ENCODE measurements at regions not wholly inside any gene's neighbourhood (a gene's known extent, or its start where the extent isn't known, plus 50 kb on each side); places are given as distances from the start of the nearest gene placed in this dataset.

GRCh38 chr21:16454399-16454798 lies 724.6 kb downstream of the USP25 start:
- no peak for DNase-seq
- H3K27me3 Mint-ChIP-seq (ENCODE audit: unreplicated experiment), result no peaks in the 10 kb centered on the region
- CTCF ChIA-PET, result no interaction called here

GRCh38 chr21:16455526-16455925 lies 725.7 kb downstream of the USP25 start:
- H3K36me3 Mint-ChIP-seq (ENCODE audit: insufficient read depth, unreplicated experiment), result no peaks in the 10 kb centered on the region
- CTCF ChIA-PET, result no interaction called here
- H3K27me3 Mint-ChIP-seq (ENCODE audit: unreplicated experiment), result no peaks in the 10 kb centered on the region
- no peak overlapping the region for H3K27ac Mint-ChIP-seq (ENCODE audit: unreplicated experiment)
- no peaks in the 10 kb centered on the region for H3K4me1 Mint-ChIP-seq (ENCODE audit: low read depth, unreplicated experiment)
- H3K9me3 Mint-ChIP-seq (ENCODE audit: low read depth, unreplicated experiment), result no peaks in the 10 kb centered on the region
- TF ChIP-seq CTCF (IDR thresholded peaks at IDR 0.05; ENCODE audit: unreplicated experiment), result no peak
- intact Hi-C loops (cut with micrococcal nuclease; ENCODE audit: unreplicated experiment), result no loop called here
- DNase-seq, result no peak
- BruUV-seq (replicated peaks), result no TSS peak
- H3K4me3 Mint-ChIP-seq (ENCODE audit: low read depth, unreplicated experiment), result no peak overlapping the region

More at GRCh38 chr21:16454399-16454798, 724.6 kb downstream of the USP25 start:
- intact Hi-C loops (cut with micrococcal nuclease; ENCODE audit: unreplicated experiment), result loop anchor here (1.0 kb wide), 1 partner anchor 154 kb away; no protein-coding TSS in a partner anchor
- Mint-ChIP-seq H3K27ac (ENCODE audit: unreplicated experiment) (no peak overlapping the region), H3K9me3 (ENCODE audit: low read depth, unreplicated experiment) (no peaks in the 10 kb centered on the region), H3K4me3 (ENCODE audit: low read depth, unreplicated experiment) (no peak overlapping the region), H3K36me3 (ENCODE audit: insufficient read depth, unreplicated experiment) (no peaks in the 10 kb centered on the region), H3K4me1 (ENCODE audit: low read depth, unreplicated experiment) (no peaks in the 10 kb centered on the region)
- no peak for TF ChIP-seq CTCF (IDR thresholded peaks at IDR 0.05; ENCODE audit: unreplicated experiment)
- no TSS peak for BruUV-seq (replicated peaks)

GRCh38 chr21:16455978-16456377 lies 726.2 kb downstream of the USP25 start:
- no TSS peak for BruUV-seq (replicated peaks)
- no peak for DNase-seq
- no peak for TF ChIP-seq CTCF (IDR thresholded peaks at IDR 0.05; ENCODE audit: unreplicated experiment)
- Mint-ChIP-seq H3K9me3 (ENCODE audit: low read depth, unreplicated experiment) (no peaks in the 10 kb centered on the region), H3K27ac (ENCODE audit: unreplicated experiment) (no peak overlapping the region), H3K36me3 (ENCODE audit: insufficient read depth, unreplicated experiment) (no peaks in the 10 kb centered on the region), H3K27me3 (ENCODE audit: unreplicated experiment) (no peaks in the 10 kb centered on the region), H3K4me3 (ENCODE audit: low read depth, unreplicated experiment) (no peak overlapping the region), H3K4me1 (ENCODE audit: low read depth, unreplicated experiment) (no peaks in the 10 kb centered on the region)
- intact Hi-C loops (cut with micrococcal nuclease; ENCODE audit: unreplicated experiment), result no loop called here
- CTCF ChIA-PET, result no interaction called here

GRCh38 chr21:16457498-16457897 lies 727.7 kb downstream of the USP25 start:
- Mint-ChIP-seq H3K9me3 (ENCODE audit: low read depth, unreplicated experiment) (no peaks in the 10 kb centered on the region), H3K27ac (ENCODE audit: unreplicated experiment) (no peak overlapping the region), H3K27me3 (ENCODE audit: unreplicated experiment) (no peaks in the 10 kb centered on the region), H3K36me3 (ENCODE audit: insufficient read depth, unreplicated experiment) (no peaks in the 10 kb centered on the region), H3K4me3 (ENCODE audit: low read depth, unreplicated experiment) (no peak overlapping the region), H3K4me1 (ENCODE audit: low read depth, unreplicated experiment) (no peaks in the 10 kb centered on the region)
- no TSS peak for BruUV-seq (replicated peaks)
- no peak for DNase-seq
- intact Hi-C loops (cut with micrococcal nuclease; ENCODE audit: unreplicated experiment), result no loop called here
- CTCF ChIA-PET, result no interaction called here
- TF ChIP-seq CTCF (IDR thresholded peaks at IDR 0.05; ENCODE audit: unreplicated experiment), result no peak
